A673 (cell line): ENCODE measurements at regions not wholly inside any gene's neighbourhood (a gene's known extent, or its start where the extent isn't known, plus 50 kb on each side); places are given as distances from the start of the nearest gene placed in this dataset.

Source experiments
- BruUV-seq: library from RNA; stranded (reverse); fragments of 400-500 nt; replicated peaks from 2 replicates; lab custom pipeline; 2021; lab: Mats Ljungman, UMichigan
- CTCF ChIA-PET: fragments of 300-600 bp; sonication (Branson Sonifier 250); formaldehyde crosslinking; loops from one replicate; lab custom pipeline; 2022; ENCODE audit warnings: antibody characterized with exemption; lab: Charles Lee
- POLR2A ChIA-PET: fragments of 300-600 bp; sonication (Branson Sonifier 250); formaldehyde crosslinking; loops from one replicate; lab custom pipeline; 2022; ENCODE audit warnings: antibody characterized with exemption; ENCODE audit not compliant: low non-redundant PET; lab: Charles Lee
- DNase-seq: peaks from one replicate; pipeline ENCODE4 v3.0.0-alpha.2; 2015; ENCODE audit warnings: low spot score
- H3K27ac ChIP-seq: fragments of 200-600 bp; sonication (generic); 2 replicates; pipeline ENCODE4 v1.5.1; 2016; ENCODE audit warnings: mixed run types, low read depth, mild to moderate bottlenecking, mixed read lengths, antibody characterized with exemption, low read length; ENCODE audit not compliant: poor library complexity, severe bottlenecking
- H3K27me3 ChIP-seq: fragments of 200-600 bp; sonication (generic); replicated peaks from 2 replicates; pipeline ENCODE4 v1.6.1; 2017; ENCODE audit warnings: mixed run types, low read depth, mild to moderate bottlenecking, mixed read lengths, antibody characterized with exemption, low read length; ENCODE audit not compliant: insufficient read depth, poor library complexity
- H3K36me3 ChIP-seq: fragments of 200-600 bp; sonication (generic); 2 replicates; pipeline ENCODE4 v1.6.1; 2016; ENCODE audit warnings: mixed run types, mild to moderate bottlenecking, mixed read lengths, antibody characterized with exemption, low read length; ENCODE audit not compliant: insufficient read depth, poor library complexity, severe bottlenecking
- H3K4me1 ChIP-seq: fragments of 200-600 bp; sonication (generic); 2 replicates; pipeline ENCODE4 v1.6.1; 2017; ENCODE audit warnings: mixed run types, mild to moderate bottlenecking, mixed read lengths, antibody characterized with exemption, low read length; ENCODE audit not compliant: insufficient read depth, poor library complexity, severe bottlenecking
- H3K4me3 ChIP-seq: fragments of 200-600 bp; sonication (generic); 2 replicates; pipeline ENCODE4 v1.5.1; 2016; ENCODE audit warnings: low read depth, mixed run types, mild to moderate bottlenecking, mixed read lengths, low read length; ENCODE audit not compliant: poor library complexity, severe bottlenecking
- H3K9me3 ChIP-seq: fragments of 200-600 bp; sonication (generic); 2 replicates; pipeline ENCODE4 v1.6.1; 2016; ENCODE audit warnings: mixed run types, low read depth, mild to moderate bottlenecking, mixed read lengths, antibody characterized with exemption, low read length; ENCODE audit not compliant: poor library complexity, severe bottlenecking
- EZH2 ChIP-seq: fragments of 200-600 bp; sonication (generic); IDR thresholded peaks from 2 replicates; pipeline ENCODE4 v1.6.1; 2017; ENCODE audit warnings: borderline replicate concordance, low read depth, mild to moderate bottlenecking, mixed read lengths, antibody characterized with exemption, low read length; ENCODE audit not compliant: poor library complexity, severe bottlenecking
- intact Hi-C: fragments of 100-400 bp; cut with micrococcal nuclease; formaldehyde crosslinking; loops from one replicate; pipeline ENCODE4 v1.10.0; 2022; ENCODE audit not compliant: unreplicated experiment
- TF ChIP-seq, protein P1 (sequence below): fragments of 300-800, 200-600 bp; sonication (generic); conservative IDR thresholded peaks from 2 replicates; pipeline ENCODE4 v1.5.1; 2017; ENCODE audit warnings: low read depth, mild to moderate bottlenecking, antibody characterized with exemption, low read length, moderate library complexity, mixed read lengths

DNA sequence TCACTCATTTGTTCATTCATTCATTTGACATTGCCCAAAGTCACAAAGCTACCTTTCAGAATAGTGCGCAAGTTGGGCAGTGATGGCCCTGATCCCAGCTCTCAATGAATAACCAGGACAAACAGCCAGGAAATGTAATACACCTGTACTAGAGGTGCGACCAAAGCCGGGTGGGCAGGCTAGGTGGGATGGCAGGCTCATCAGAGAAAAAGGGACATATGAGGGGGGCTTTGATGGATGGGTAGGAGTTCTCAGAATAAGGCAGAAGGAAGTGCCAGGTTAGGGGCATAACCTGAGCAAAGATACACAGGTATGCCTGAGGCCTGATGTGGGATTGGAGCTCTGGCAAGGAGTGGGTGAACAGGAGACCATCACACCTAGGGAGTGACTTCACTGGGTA lies 53.4 kb upstream of the SMAD6 start:
- no peak overlapping the region for H3K4me3 ChIP-seq
- H3K27ac ChIP-seq, result no peak overlapping the region
- POLR2A ChIA-PET, result interaction anchor here (0.6 kb wide), 1 partner anchor 509 kb away, joined by 3 read pairs; no protein-coding TSS in a partner anchor
- H3K27me3 ChIP-seq, result no peaks in the 10 kb centered on the region
- DNase-seq, result no peak
- no TSS peak for BruUV-seq
- TF ChIP-seq EZH2, result no peak
- TF ChIP-seq, protein P1, sequence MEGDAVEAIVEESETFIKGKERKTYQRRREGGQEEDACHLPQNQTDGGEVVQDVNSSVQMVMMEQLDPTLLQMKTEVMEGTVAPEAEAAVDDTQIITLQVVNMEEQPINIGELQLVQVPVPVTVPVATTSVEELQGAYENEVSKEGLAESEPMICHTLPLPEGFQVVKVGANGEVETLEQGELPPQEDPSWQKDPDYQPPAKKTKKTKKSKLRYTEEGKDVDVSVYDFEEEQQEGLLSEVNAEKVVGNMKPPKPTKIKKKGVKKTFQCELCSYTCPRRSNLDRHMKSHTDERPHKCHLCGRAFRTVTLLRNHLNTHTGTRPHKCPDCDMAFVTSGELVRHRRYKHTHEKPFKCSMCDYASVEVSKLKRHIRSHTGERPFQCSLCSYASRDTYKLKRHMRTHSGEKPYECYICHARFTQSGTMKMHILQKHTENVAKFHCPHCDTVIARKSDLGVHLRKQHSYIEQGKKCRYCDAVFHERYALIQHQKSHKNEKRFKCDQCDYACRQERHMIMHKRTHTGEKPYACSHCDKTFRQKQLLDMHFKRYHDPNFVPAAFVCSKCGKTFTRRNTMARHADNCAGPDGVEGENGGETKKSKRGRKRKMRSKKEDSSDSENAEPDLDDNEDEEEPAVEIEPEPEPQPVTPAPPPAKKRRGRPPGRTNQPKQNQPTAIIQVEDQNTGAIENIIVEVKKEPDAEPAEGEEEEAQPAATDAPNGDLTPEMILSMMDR, result no peak
- H3K36me3 ChIP-seq, result no peaks in the 10 kb centered on the region
- no peaks in the 10 kb centered on the region for H3K9me3 ChIP-seq
- H3K4me1 ChIP-seq, result peaks cover 7% of the 10 kb centered on the region
- intact Hi-C loops, result no loop called here
- CTCF ChIA-PET, result no interaction called here

DNA sequence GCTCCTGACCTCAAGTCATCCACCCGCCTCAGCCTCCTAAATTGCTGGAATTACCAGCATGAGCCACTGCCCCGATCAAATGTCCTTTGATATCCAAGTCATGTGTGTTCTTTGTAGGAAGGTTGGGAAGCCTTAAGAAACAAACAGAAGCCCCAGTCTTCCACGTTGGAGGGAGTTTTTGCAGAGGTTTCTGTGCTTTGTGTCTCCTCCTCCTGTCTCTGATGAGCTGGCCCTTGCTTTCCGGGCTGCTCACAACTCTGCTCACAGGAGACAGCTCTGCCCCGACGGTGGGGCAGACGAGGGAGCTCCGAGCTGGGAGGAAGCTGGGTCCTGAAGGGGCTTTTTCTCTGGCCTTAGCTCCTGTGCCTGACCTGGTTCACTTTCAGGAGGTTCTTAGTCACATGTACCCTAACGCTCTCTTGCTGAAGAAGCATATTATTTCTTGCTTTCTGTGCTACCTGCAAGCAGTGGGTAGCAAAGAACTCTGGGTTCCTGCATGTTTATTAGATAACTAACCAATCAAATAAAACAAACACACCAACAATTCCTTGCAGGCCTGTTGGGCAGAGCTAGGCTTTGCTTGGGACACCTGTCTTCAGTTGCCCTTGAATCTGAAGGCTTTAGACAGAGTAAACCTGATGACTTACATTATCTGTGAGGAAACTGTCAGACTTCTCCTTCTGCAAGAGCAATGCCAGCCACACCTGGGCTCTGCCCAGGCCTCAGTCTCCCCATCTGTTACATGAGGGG lies 52.6 kb upstream of the SMAD6 start:
- intact Hi-C loops, result no loop called here

DNA sequence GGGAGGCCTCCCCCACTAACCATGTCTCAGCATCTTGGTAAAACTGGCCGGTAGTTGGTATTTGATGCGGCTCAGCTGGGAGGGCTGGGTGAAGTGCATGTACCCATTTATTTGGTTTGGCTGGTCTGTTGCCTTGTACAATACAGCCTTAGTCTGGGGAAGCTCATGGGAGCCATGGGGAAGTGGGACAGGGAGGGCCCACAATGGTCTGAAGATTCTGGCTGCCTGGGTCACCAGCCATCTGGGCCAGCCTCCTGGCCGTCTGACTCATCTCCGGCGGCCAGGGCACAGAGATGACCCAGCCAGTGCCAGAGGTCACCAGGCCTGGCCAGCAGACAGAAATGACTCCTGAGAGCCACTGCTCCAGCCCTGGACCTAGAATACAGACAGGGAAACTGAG lies 51.6 kb upstream of the SMAD6 start:
- POLR2A ChIA-PET, result no interaction called here
- no peak overlapping the region for H3K4me3 ChIP-seq
- no peaks in the 10 kb centered on the region for H3K27me3 ChIP-seq
- H3K9me3 ChIP-seq, result no peaks in the 10 kb centered on the region
- H3K4me1 ChIP-seq, result peaks cover 7% of the 10 kb centered on the region
- H3K27ac ChIP-seq, result no peak overlapping the region
- DNase-seq, result no peak
- CTCF ChIA-PET, result no interaction called here
- TF ChIP-seq, protein P1, result no peak
- no peak for TF ChIP-seq EZH2
- BruUV-seq, result no TSS peak
- no peaks in the 10 kb centered on the region for H3K36me3 ChIP-seq
- intact Hi-C loops, result no loop called here

More for the DNA sequence above, 52.6 kb upstream of the SMAD6 start:
- Histone ChIP-seq H3K27me3 (no peaks in the 10 kb centered on the region), H3K9me3 (no peaks in the 10 kb centered on the region), H3K4me1 (peaks cover 7% of the 10 kb centered on the region), H3K4me3 (no peak overlapping the region), H3K27ac (no peak overlapping the region), H3K36me3 (no peaks in the 10 kb centered on the region)
- no peak for TF ChIP-seq EZH2
- TF ChIP-seq, protein P1, result no peak
- BruUV-seq, result no TSS peak
- DNase-seq, result no peak
- ChIA-PET POLR2A (interaction anchor here (0.6 kb wide), 1 partner anchor 509 kb away, joined by 3 read pairs; no protein-coding TSS in a partner anchor), CTCF (no interaction called here)
